ENCODE measurements at regions not wholly inside any gene's neighbourhood (a gene's known extent, or its start where the extent isn't known, plus 50 kb on each side); places are given as distances from the start of the nearest gene placed in this dataset.

GRCh38 chr2:226063704-226064440 is 664.4 kb downstream of the NYAP2 start:
- DNase-seq = no peak

- DNase-seq = no peak
Measured at GRCh38 chr2:226059961-226060627, 660.6 kb downstream of the NYAP2 start.

- no peak for DNase-seq
Measured at GRCh38 chr2:226057914-226058313, 658.4 kb downstream of the NYAP2 start.

GRCh38 chr2:226057365-226057764 is 657.9 kb downstream of the NYAP2 start:
- no peak for DNase-seq

- DNase-seq = no peak
Measured at GRCh38 chr2:226052772-226053416, 653.4 kb downstream of the NYAP2 start.

GRCh38 chr2:226050822-226051221 is 651.3 kb downstream of the NYAP2 start:
- no peak for DNase-seq

GRCh38 chr2:226048611-226049010 is 649.1 kb downstream of the NYAP2 start:
- no peak for DNase-seq

- DNase-seq = no peak
Measured at GRCh38 chr2:226045080-226045479, 645.6 kb downstream of the NYAP2 start.

GRCh38 chr2:226040344-226040900 is 640.9 kb downstream of the NYAP2 start:
- no peak for DNase-seq

- DNase-seq = no peak
Measured at GRCh38 chr2:226037526-226037925, 638.0 kb downstream of the NYAP2 start.

GRCh38 chr2:226031647-226032501 is 632.4 kb downstream of the NYAP2 start:
- DNase-seq = no peak

GRCh38 chr2:226030788-226031646 is 631.5 kb downstream of the NYAP2 start:
- peak; percentile 53 for DNase-seq

GRCh38 chr2:226030369-226030768 is 630.9 kb downstream of the NYAP2 start:
- no peak for DNase-seq

GRCh38 chr2:226023946-226024345 is 624.4 kb downstream of the NYAP2 start:
- DNase-seq = no peak

GRCh38 chr2:226023383-226023782 is 623.9 kb downstream of the NYAP2 start:
- no peak for DNase-seq

- DNase-seq = no peak
Measured at GRCh38 chr2:226020956-226021355, 621.4 kb downstream of the NYAP2 start.

GRCh38 chr2:226020176-226020575 is 620.7 kb downstream of the NYAP2 start:
- no peak for DNase-seq

- DNase-seq = no peak
Measured at GRCh38 chr2:226018641-226019040, 619.1 kb downstream of the NYAP2 start.

GRCh38 chr2:226017537-226017936 is 618.0 kb downstream of the NYAP2 start:
- DNase-seq = no peak

GRCh38 chr2:226017107-226017506 is 617.6 kb downstream of the NYAP2 start:
- no peak for DNase-seq

GRCh38 chr2:226011716-226012450 is 612.4 kb downstream of the NYAP2 start:
- no peak for DNase-seq
